ENCODE measurements at regions not wholly inside any gene's neighbourhood (a gene's known extent, or its start where the extent isn't known, plus 50 kb on each side); places are given as distances from the start of the nearest gene placed in this dataset.

DNA sequence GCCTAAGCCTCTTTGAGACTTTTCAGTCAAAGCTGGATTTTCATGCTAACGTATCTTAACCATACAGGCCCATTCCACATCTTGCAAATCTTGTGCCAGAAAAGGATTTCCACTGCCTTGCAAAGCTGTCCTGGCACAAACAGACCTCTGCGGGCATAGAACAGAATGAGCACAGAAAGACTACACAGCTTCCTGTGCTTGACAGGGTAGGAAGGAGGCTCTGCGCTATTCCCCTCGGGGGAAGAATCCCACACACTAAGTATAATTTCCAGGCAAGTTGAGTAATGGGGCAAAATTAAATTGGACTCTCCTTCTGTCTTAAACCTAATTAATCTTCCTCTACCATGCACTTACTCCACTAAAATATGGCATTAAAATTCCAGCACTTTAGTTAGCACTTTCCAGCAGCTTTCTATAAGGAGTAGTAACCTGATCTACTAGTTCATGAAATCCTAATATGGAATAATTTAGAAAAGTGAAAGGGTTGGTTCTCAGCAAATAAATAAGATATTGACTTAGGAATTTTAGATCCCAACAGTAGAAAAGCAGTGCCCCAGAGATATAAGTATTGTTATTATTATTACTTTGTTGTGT lies 532.1 kb upstream of the JAG1 start:
- no peaks in the 10 kb centered on the region for H3K9me3 ChIP-seq (ENCODE audit: insufficient read depth in 2 of 2, low read depth in 1 of 2, low read length in 1 of 2)
- no peaks in the 10 kb centered on the region for H3K36me3 ChIP-seq (ENCODE audit: control insufficient read depth in 2 of 4, insufficient read depth in 4 of 4, low read length in 3 of 4)
- H2BK20ac ChIP-seq (ENCODE audit: low read length), result no peak overlapping the region
- no peak overlapping the region for H3K23ac ChIP-seq (ENCODE audit: insufficient read length)
- WGBS, 2 experiments (ENCODE audit: extremely low coverage in 1 of 2, insufficient coverage in 1 of 2, insufficient read length in 1 of 2, insufficient replicate concordance in 2 of 2, low coverage in 1 of 2, low lambda C conversion rate in 2 of 2, missing lambda C conversion rate in 1 of 2), result 89% methylated on average over 4 of the region's 4 CpGs; no CpG with 5 or more reads in 1 of the 2 experiments
- no peak overlapping the region for H3K9ac ChIP-seq (replicated peaks in 1 of 4; ENCODE audit: extremely low read depth in 1 of 4, low read depth in 3 of 4, low read length in 3 of 4)
- ChIA-PET CTCF (ENCODE audit: partially characterized antibody) (interaction anchor here (0.5 to 4.4 kb wide), 40 partner anchors 8 to 650 kb away, joined by 3 to 40 read pairs (median 4); no protein-coding TSS in a partner anchor), POLR2A (ENCODE audit: partially characterized antibody) (no interaction called here)
- no peaks in the 10 kb centered on the region for H4K20me1 ChIP-seq (replicated peaks in 1 of 2; ENCODE audit: control insufficient read depth in 1 of 2, insufficient read depth in 2 of 2, low read length in 2 of 2)
- no peaks in the 10 kb centered on the region for H3K23me2 ChIP-seq (ENCODE audit: low read depth, low read length)
- H3K27me3 ChIP-seq (replicated peaks in 1 of 4; ENCODE audit: control insufficient read depth in 3 of 4, extremely low read depth in 1 of 4, insufficient read depth in 3 of 4, low read length in 3 of 4), result no peaks in the 10 kb centered on the region
- H2AK5ac ChIP-seq (ENCODE audit: low read depth, low read length), result no peak overlapping the region
- H2BK5ac ChIP-seq (ENCODE audit: low read depth, low read length), result no peak overlapping the region
- DNase-seq (ENCODE audit: low read depth in 1 of 2, low spot score in 2 of 2) (no peak), FAIRE-seq (no peak)
- no peak overlapping the region for H3K18ac ChIP-seq (ENCODE audit: extremely low read depth, low read length)
- no peak overlapping the region for H4K8ac ChIP-seq (ENCODE audit: extremely low read depth, insufficient read depth, low read length)
- no peak overlapping the region for H3K27ac ChIP-seq (ENCODE audit: low read depth, low read length)
- H4K5ac ChIP-seq (ENCODE audit: insufficient read length, low read depth, low read length), result no peak overlapping the region
- no peak overlapping the region for H4K91ac ChIP-seq (replicated peaks; ENCODE audit: insufficient read length, low read length)
- H3K14ac ChIP-seq (ENCODE audit: insufficient read length), result no peak overlapping the region
- H2BK12ac ChIP-seq (ENCODE audit: low read depth, low read length), result no peak overlapping the region
- H2BK120ac ChIP-seq (replicated peaks; ENCODE audit: low read depth, low read length), result no peak overlapping the region
- H3K4ac ChIP-seq (replicated peaks; ENCODE audit: insufficient read length, low read depth, low read length), result no peak overlapping the region
- no peak overlapping the region for H3K4me2 ChIP-seq (ENCODE audit: insufficient read depth in 1 of 2, low read depth in 2 of 2, low read length in 2 of 2)
- H3K79me1 ChIP-seq (ENCODE audit: low read depth, low read length), result no peaks in the 10 kb centered on the region
- no peaks in the 10 kb centered on the region for H3K79me2 ChIP-seq (ENCODE audit: control insufficient read depth in 1 of 2, insufficient read depth in 2 of 2, low read length in 2 of 2)
- no peak overlapping the region; the same call in 1 of the 2 replicates for H2AFZ ChIP-seq (ENCODE audit: low read length)
- H3K56ac ChIP-seq (replicated peaks; ENCODE audit: insufficient read length, low read depth, low read length), result no peak overlapping the region
- H3K4me3 ChIP-seq (ENCODE audit: extremely low read depth in 1 of 4, insufficient read depth in 2 of 4, low read depth in 3 of 4, low read length in 4 of 4), result no peak overlapping the region
- no peaks in the 10 kb centered on the region; a peak in 1 of 7 replicates for H3K4me1 ChIP-seq (replicated peaks in 1 of 4; ENCODE audit: control insufficient read depth in 3 of 4, insufficient read depth in 4 of 4, low read length in 3 of 4)
- H2BK15ac ChIP-seq (ENCODE audit: low read length), result no peak overlapping the region
- TF ChIP-seq EP300 (IDR thresholded peaks at IDR 0.05; ENCODE audit: borderline replicate concordance in 1 of 2, low read depth in 2 of 2, low read length in 2 of 2) (no peak), NRF1 (IDR thresholded peaks at IDR 0.05; ENCODE audit: low read depth, low read length) (no peak), SP4 (IDR thresholded peaks at IDR 0.05; ENCODE audit: low read length) (no peak), CHD2 (IDR thresholded peaks at IDR 0.05; ENCODE audit: low read length) (no peak), USF2 (IDR thresholded peaks at IDR 0.05; ENCODE audit: low read length) (no peak), POLR2AphosphoS5 (IDR thresholded peaks at IDR 0.05; ENCODE audit: low read depth, low read length) (no peak), YY1 (IDR thresholded peaks at IDR 0.05; ENCODE audit: low read depth, low read length) (no peak), SIRT6 (IDR thresholded peaks at IDR 0.05; ENCODE audit: low read length) (no peak), MAFK (IDR thresholded peaks at IDR 0.05; ENCODE audit: low read depth, low read length) (no peak), RAD21 (IDR thresholded peaks at IDR 0.05 in 1 of 2, conservative IDR thresholded peaks at IDR 0.05 in 1 of 2; ENCODE audit: low read depth in 2 of 2, low read length in 2 of 2) (no peak), KDM5A (IDR thresholded peaks at IDR 0.05; ENCODE audit: low read length) (no peak), ZNF274 (IDR thresholded peaks at IDR 0.05; ENCODE audit: borderline replicate concordance, extremely low read depth, low read length) (no peak), TAF1 (IDR thresholded peaks at IDR 0.05; ENCODE audit: low read depth, low read length) (no peak), SRF (IDR thresholded peaks at IDR 0.05; ENCODE audit: low read depth, low read length) (no peak)

Data from H1 (cell line).